ENCODE measurements at regions not wholly inside any gene's neighbourhood (a gene's known extent, or its start where the extent isn't known, plus 50 kb on each side); places are given as distances from the start of the nearest gene placed in this dataset.
"Not testable (repeated sequence)": the region's sequence is repeated elsewhere in the genome, so short reads cannot be mapped to it uniquely, and the experiment has no call there.

GRCh38 chr2:57491213-57491612 lies 555.4 kb upstream of the VRK2 start:
- no peaks in the 10 kb centered on the region for H3K36me3 Mint-ChIP-seq (ENCODE audit: low read depth)
- TF ChIP-seq, protein P1, sequence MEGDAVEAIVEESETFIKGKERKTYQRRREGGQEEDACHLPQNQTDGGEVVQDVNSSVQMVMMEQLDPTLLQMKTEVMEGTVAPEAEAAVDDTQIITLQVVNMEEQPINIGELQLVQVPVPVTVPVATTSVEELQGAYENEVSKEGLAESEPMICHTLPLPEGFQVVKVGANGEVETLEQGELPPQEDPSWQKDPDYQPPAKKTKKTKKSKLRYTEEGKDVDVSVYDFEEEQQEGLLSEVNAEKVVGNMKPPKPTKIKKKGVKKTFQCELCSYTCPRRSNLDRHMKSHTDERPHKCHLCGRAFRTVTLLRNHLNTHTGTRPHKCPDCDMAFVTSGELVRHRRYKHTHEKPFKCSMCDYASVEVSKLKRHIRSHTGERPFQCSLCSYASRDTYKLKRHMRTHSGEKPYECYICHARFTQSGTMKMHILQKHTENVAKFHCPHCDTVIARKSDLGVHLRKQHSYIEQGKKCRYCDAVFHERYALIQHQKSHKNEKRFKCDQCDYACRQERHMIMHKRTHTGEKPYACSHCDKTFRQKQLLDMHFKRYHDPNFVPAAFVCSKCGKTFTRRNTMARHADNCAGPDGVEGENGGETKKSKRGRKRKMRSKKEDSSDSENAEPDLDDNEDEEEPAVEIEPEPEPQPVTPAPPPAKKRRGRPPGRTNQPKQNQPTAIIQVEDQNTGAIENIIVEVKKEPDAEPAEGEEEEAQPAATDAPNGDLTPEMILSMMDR (IDR thresholded peaks at IDR 0.05), result no peak
- DNase-seq (no peak), ATAC-seq (no peak)
- CTCF ChIA-PET, result interaction anchor here (1.1 to 1.3 kb wide), 3 partner anchors 10 to 18 kb away, joined by 3 read pairs; no protein-coding TSS in a partner anchor
- POLR2A ChIA-PET, result no interaction called here
- no peak overlapping the region for H3K4me3 Mint-ChIP-seq
- H3K4me1 Mint-ChIP-seq (ENCODE audit: low read depth), result no peaks in the 10 kb centered on the region
- H3K9me3 Mint-ChIP-seq, result no peaks in the 10 kb centered on the region
- intact Hi-C loops (cut with micrococcal nuclease), result no loop called here
- no peak overlapping the region for H3K27ac Mint-ChIP-seq
- H3K27me3 Mint-ChIP-seq, result no peaks in the 10 kb centered on the region

DNA sequence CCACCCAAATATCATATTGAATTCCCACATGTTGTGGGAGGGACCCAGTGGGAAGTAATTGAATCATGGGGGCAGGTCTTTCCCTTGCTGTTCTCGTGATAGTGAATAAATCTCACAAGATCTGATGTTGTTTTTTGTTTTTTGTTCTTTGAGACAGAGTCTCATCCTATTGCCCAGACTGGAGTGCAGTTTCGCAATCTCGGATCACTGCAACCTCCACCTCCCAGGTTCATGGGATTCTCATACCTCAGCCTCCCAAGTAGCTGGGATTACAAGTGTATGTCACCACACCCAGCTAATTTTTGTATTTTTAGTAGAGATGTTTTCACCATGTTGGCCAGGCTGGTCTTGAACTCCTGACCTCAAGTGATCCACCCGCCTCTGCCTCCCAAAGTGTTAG lies 552.6 kb upstream of the VRK2 start:
- POLR2A ChIA-PET; CTCF ChIA-PET; intact Hi-C loops (cut with micrococcal nuclease); H3K4me1 Mint-ChIP-seq (ENCODE audit: low read depth); H3K27me3 Mint-ChIP-seq; H3K4me3 Mint-ChIP-seq; H3K27ac Mint-ChIP-seq; H3K9me3 Mint-ChIP-seq; H3K36me3 Mint-ChIP-seq (ENCODE audit: low read depth); ATAC-seq; DNase-seq: not testable (repeated sequence)

DNA sequence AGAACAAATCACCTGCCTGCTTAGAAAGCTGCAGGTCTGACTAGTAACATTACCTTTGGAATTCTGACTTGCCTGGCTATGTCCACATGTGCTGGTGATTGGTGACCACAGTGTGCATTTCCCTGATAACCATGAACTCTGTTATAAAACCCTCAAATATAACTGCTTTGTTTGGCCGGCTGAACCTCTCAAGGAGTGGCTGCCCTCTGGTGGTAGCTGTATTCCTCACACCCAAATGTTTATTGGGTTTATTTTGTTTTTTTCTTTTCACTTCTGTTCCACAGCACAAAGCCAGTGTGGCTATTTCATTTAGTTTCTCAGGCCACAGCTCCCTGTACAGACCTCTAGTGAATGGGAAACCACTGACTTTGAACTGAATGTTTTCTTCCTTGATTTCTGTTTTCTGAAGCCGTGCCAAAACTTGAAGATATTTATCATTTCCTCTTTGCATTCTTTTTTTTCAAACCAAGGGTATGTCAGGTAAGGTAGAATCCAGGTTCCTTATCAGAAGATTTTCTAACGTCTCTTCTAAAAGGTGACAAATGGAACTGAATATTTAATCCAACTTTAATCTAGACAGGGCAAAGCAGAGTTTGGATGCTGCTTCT lies 549.0 kb upstream of the VRK2 start:
- Mint-ChIP-seq H3K4me1 (ENCODE audit: low read depth) (no peaks in the 10 kb centered on the region), H3K27me3 (peaks cover 2% of the 10 kb centered on the region), H3K36me3 (ENCODE audit: low read depth) (no peaks in the 10 kb centered on the region), H3K4me3 (no peak overlapping the region), H3K27ac (no peak overlapping the region), H3K9me3 (no peaks in the 10 kb centered on the region)
- TF ChIP-seq, protein P1 (IDR thresholded peaks at IDR 0.05), result peak; percentile 78
- intact Hi-C loops (cut with micrococcal nuclease), result no loop called here
- ChIA-PET POLR2A (no interaction called here), CTCF (interaction anchor here (0.9 to 1.5 kb wide), 3 partner anchors 14 to 19 kb away, joined by 4 to 9 read pairs (median 6); no protein-coding TSS in a partner anchor)
- DNase-seq (peak; percentile 53), ATAC-seq (no peak)

- H3K9me3 Mint-ChIP-seq, result no peaks in the 10 kb centered on the region
- TF ChIP-seq, protein P1 (IDR thresholded peaks at IDR 0.05), result no peak
- H3K27me3 Mint-ChIP-seq, result no peaks in the 10 kb centered on the region
- no peak overlapping the region for H3K4me3 Mint-ChIP-seq
- ATAC-seq (no peak), DNase-seq (no peak)
- intact Hi-C loops (cut with micrococcal nuclease), result no loop called here
- H3K4me1 Mint-ChIP-seq (ENCODE audit: low read depth), result no peaks in the 10 kb centered on the region
- no peaks in the 10 kb centered on the region for H3K36me3 Mint-ChIP-seq (ENCODE audit: low read depth)
- ChIA-PET POLR2A (no interaction called here), CTCF (no interaction called here)
- H3K27ac Mint-ChIP-seq, result no peak overlapping the region
Observed at GRCh38 chr2:57504787-57505186, 541.8 kb upstream of the VRK2 start.

DNA sequence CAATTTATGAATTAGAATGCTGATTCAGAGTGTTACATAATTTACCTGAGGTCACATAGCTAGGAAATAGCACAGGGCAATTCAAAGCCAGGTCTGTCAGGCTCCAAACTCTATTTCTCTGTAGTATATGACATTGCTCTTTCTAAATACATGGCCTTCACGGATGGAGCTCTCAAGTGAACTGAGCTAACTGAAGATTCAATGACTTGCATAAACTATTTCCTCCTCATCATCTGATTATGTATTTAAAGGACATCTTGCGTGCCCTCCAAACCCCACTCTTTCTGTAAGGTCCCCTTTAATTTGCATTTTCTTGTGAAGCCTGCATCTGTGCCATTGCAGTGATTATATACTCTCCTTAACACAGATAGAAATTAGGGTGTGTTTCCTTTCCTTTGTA lies 537.4 kb upstream of the VRK2 start:
- TF ChIP-seq, protein P1 (IDR thresholded peaks at IDR 0.05), result no peak
- DNase-seq (no peak), ATAC-seq (no peak)
- ChIA-PET POLR2A (no interaction called here), CTCF (interaction anchor here (0.6 kb wide), 1 partner anchor 17 kb away, joined by 3 read pairs; no protein-coding TSS in a partner anchor)
- Mint-ChIP-seq H3K27ac (no peak overlapping the region), H3K4me3 (no peak overlapping the region), H3K36me3 (ENCODE audit: low read depth) (no peaks in the 10 kb centered on the region), H3K9me3 (no peaks in the 10 kb centered on the region), H3K4me1 (ENCODE audit: low read depth) (no peaks in the 10 kb centered on the region), H3K27me3 (no peaks in the 10 kb centered on the region)
- intact Hi-C loops (cut with micrococcal nuclease), result no loop called here

Data from activated CD8-positive, alpha-beta T cell treated with anti-CD3 and anti-CD28 coated beads for 36 hours (primary cell).